HepG2 (cell line): ENCODE measurements at regions not wholly inside any gene's neighbourhood (a gene's known extent, or its start where the extent isn't known, plus 50 kb on each side); places are given as distances from the start of the nearest gene placed in this dataset.
A peak's percentile ranks its signal among the peaks of the same experiment; 100 is the strongest.

ENCODE experiments used
- ATAC-seq: fragments of 200-7000 bp; cut with Tn5 transposase; 3 replicates; pipeline ENCODE4 v1.9.1; 2020; ENCODE audit warnings: mild to moderate bottlenecking, moderate library complexity
- BruUV-seq: library from RNA; stranded (reverse); fragments of 400-500 nt; replicated peaks from 2 replicates; lab custom pipeline; 2021; lab: Mats Ljungman, UMichigan
- CTCF ChIA-PET: fragments of 300-600 bp; formaldehyde crosslinking; extraction: SDS; loops from one replicate; lab custom pipeline; 2021; ENCODE audit warnings: low total read pairs, inconsistent platforms, low intra/inter-chr PET ratio; lab: Yijun Ruan, JAX
- POLR2A ChIA-PET: fragments of 350-600 bp; sonication (Branson Sonifier 250); formaldehyde crosslinking; loops from one replicate; lab custom pipeline; 2020; ENCODE audit warnings: antibody characterized with exemption, inconsistent platforms; lab: Yijun Ruan, JAX
- DNase-seq: peaks from one replicate; pipeline ENCODE4 v3.0.0-alpha.2; 2015; ENCODE audit warnings: low spot score
- FAIRE-seq: peaks from 3 replicates; lab custom pipeline; 2011; peaks lifted over from hg19 to GRCh38; lab: Jason Lieb, UNC
- H2AFZ ChIP-seq: one replicate; pipeline ENCODE4 v1.6.1; 2011; ENCODE audit warnings: low read length, inconsistent platforms
- H3K27ac ChIP-seq: fragments of 300-600 bp; 3 replicates; pipeline ENCODE4 v1.8.0; 2011; ENCODE audit warnings: mixed run types, mild to moderate bottlenecking, mixed read lengths, low read length, inconsistent platforms; ENCODE audit not compliant: insufficient read depth; ENCODE audit errors: extremely low read length
- H3K27me3 ChIP-seq, 2 experiments: fragments of 200-600 bp in 1 of 2; 2 replicates in 1 of 2; 3 replicates in 1 of 2; pipeline versions ENCODE4 v1.6.0 to v1.8.0; 2011; ENCODE audit warnings: low read length in 2 of 2, mild to moderate bottlenecking in 2 of 2, moderate library complexity in 2 of 2, inconsistent platforms in 1 of 2; ENCODE audit not compliant: insufficient read depth in 2 of 2, control insufficient read depth in 1 of 2
- H3K36me3 ChIP-seq, 2 experiments: fragments of 200-600 bp in 1 of 2; replicated peaks in 1 of 2; 2 replicates in 1 of 2; 3 replicates in 1 of 2; pipeline versions ENCODE4 v1.5.1 to v1.8.0; 2011; ENCODE audit warnings: low read length in 2 of 2, inconsistent platforms in 1 of 2; ENCODE audit not compliant: insufficient read depth in 2 of 2, control insufficient read depth in 1 of 2
- H3K4me1 ChIP-seq: 2 replicates; pipeline ENCODE4 v1.5.1; 2012; ENCODE audit warnings: low read length, inconsistent platforms; ENCODE audit not compliant: insufficient read depth
- H3K4me2 ChIP-seq: 2 replicates; pipeline ENCODE4 v1.6.0; 2011; ENCODE audit warnings: low read depth, low read length, inconsistent platforms
- H3K4me3 ChIP-seq, 3 experiments: fragments of 200-600 bp in 1 of 3; sonication (generic), shearing (Covaris generic) in 1 of 3; replicated peaks in 1 of 3; 2 replicates each; pipeline ENCODE4 v1.5.1; 2011 to 2016; ENCODE audit warnings: low read length in 3 of 3, inconsistent platforms in 2 of 3, low read depth in 2 of 3, mild to moderate bottlenecking in 2 of 3, control low read depth in 1 of 3, mixed read lengths in 1 of 3; ENCODE audit not compliant: insufficient read depth in 1 of 3
- H3K79me2 ChIP-seq: one replicate; pipeline ENCODE4 v1.6.1; 2011; ENCODE audit warnings: low read length, inconsistent platforms; ENCODE audit not compliant: insufficient read depth
- H3K9ac ChIP-seq: 2 replicates; pipeline ENCODE4 v1.6.0; 2011; ENCODE audit warnings: mild to moderate bottlenecking, low read depth, low read length, inconsistent platforms; ENCODE audit not compliant: insufficient read depth
- H3K9me3 ChIP-seq: 2 replicates; pipeline ENCODE4 v1.5.1; 2012; ENCODE audit warnings: mild to moderate bottlenecking, low read length
- H4K20me1 ChIP-seq: 2 replicates; pipeline ENCODE4 v1.6.0; 2011; ENCODE audit warnings: inconsistent platforms, mild to moderate bottlenecking, low read length, moderate library complexity; ENCODE audit not compliant: insufficient read depth
- ASH2L ChIP-seq: fragments of 300-600, 200-600 bp; sonication (generic); IDR thresholded peaks from 2 replicates; pipeline ENCODE4 v1.7.0; 2017; ENCODE audit warnings: low read depth, mild to moderate bottlenecking, moderate library complexity, mixed read lengths, low read length; ENCODE audit not compliant: insufficient read length
- FOXJ3 ChIP-seq: sonication (generic); formaldehyde crosslinking; IDR thresholded peaks from 2 replicates; pipeline ENCODE4 v1.4.0; 2020; ENCODE audit warnings: missing genetic modification reagents, mild to moderate bottlenecking, borderline replicate concordance
- GFI1 ChIP-seq: sonication (generic); formaldehyde crosslinking; IDR thresholded peaks from 2 replicates; pipeline ENCODE4 v1.5.0; 2020; ENCODE audit warnings: missing genetic modification reagents, mild to moderate bottlenecking, borderline replicate concordance
- KMT2A ChIP-seq: sonication (generic); formaldehyde crosslinking; IDR thresholded peaks from 2 replicates; pipeline ENCODE4 v1.4.0; 2020; ENCODE audit warnings: missing genetic modification reagents
- MIER2 ChIP-seq: IDR thresholded peaks from 2 replicates; pipeline ENCODE4 v1.6.1; 2016; ENCODE audit warnings: missing biosample characterization, missing genetic modification reagents
- MYPOP ChIP-seq: sonication (generic); formaldehyde crosslinking; IDR thresholded peaks from 2 replicates; pipeline ENCODE4 v1.8.1; 2023; ENCODE audit warnings: mild to moderate bottlenecking, moderate library complexity, missing genetic modification reagents
- SOX6 ChIP-seq, 2 experiments: fragments of 450-650 bp in 1 of 2; sonication (generic) in 1 of 2; formaldehyde crosslinking in 1 of 2; IDR thresholded peaks; 2 replicates each; pipeline versions ENCODE4 v1.4.0 to v1.6.1; 2017 to 2020; ENCODE audit warnings: antibody characterized with exemption in 1 of 2, mild to moderate bottlenecking in 1 of 2, missing genetic modification reagents in 1 of 2
- SRSF1 ChIP-seq: fragments of 200-400 bp; formaldehyde crosslinking; optimal IDR thresholded peaks from 2 replicates; pipeline ENCODE3; 2017; ENCODE audit warnings: mild to moderate bottlenecking, low read depth, low read length, moderate library complexity
- ZBTB38 ChIP-seq: sonication (generic); formaldehyde crosslinking; IDR thresholded peaks from 2 replicates; pipeline ENCODE4 v1.5.1; 2020; ENCODE audit warnings: mild to moderate bottlenecking, missing genetic modification reagents
- ZGPAT ChIP-seq: IDR thresholded peaks from 2 replicates; pipeline ENCODE4 v1.6.1; 2016; ENCODE audit warnings: mild to moderate bottlenecking
- ZNF232 ChIP-seq: sonication (generic); formaldehyde crosslinking; IDR thresholded peaks from 2 replicates; pipeline ENCODE4 v1.4.0; 2020; ENCODE audit warnings: missing genetic modification reagents, borderline replicate concordance
- ZNF263 ChIP-seq: sonication (generic); formaldehyde crosslinking; IDR thresholded peaks from 2 replicates; pipeline ENCODE4 v1.4.0; 2020; ENCODE audit warnings: missing genetic modification reagents
- ZNF574 ChIP-seq: sonication (generic); formaldehyde crosslinking; IDR thresholded peaks from 2 replicates; pipeline ENCODE4 v1.4.0; 2020; ENCODE audit warnings: missing genetic modification reagents
- ZNF605 ChIP-seq: sonication (generic); formaldehyde crosslinking; IDR thresholded peaks from 2 replicates; pipeline ENCODE4 v1.8.0; 2022; ENCODE audit warnings: mild to moderate bottlenecking, missing genetic modification reagents
- WGBS: methylation state at CpG from one replicate; pipeline ENCODE4 v1.1.6; 2017; ENCODE audit warnings: low lambda C conversion rate; 5-methylcytosine and 5-hydroxymethylcytosine counted together
- in situ Hi-C: cut with HindIII; loops from 2 replicates; pipeline ENCODE4 v1.10.0; 2017; ENCODE audit warnings: low pct_unique_long_range_greater_than_20kb; ENCODE audit not compliant: extremely low pct_ligation_motif_present
- intact Hi-C: fragments of 100-400 bp; cut with micrococcal nuclease; formaldehyde crosslinking; loops from one replicate; pipeline ENCODE4 v1.10.0; 2022; ENCODE audit not compliant: unreplicated experiment
- TF ChIP-seq, protein P1 (sequence below), 2 experiments: sonication (generic) in 1 of 2; formaldehyde crosslinking in 1 of 2; IDR thresholded peaks; 2 replicates each; pipeline versions ENCODE4 v1.4.0 to v1.6.1; 2018 to 2020; ENCODE audit warnings: missing genetic modification reagents in 2 of 2, borderline replicate concordance in 1 of 2, low read depth in 1 of 2, mild to moderate bottlenecking in 1 of 2, missing biosample characterization in 1 of 2

GRCh38 chr6:28758046-28758817 lies 165.6 kb downstream of the TRIM27 start:
- no peaks in the 10 kb centered on the region; a peak in 2 of 5 replicates for H3K27me3 ChIP-seq
- ChIA-PET POLR2A (interaction anchor here (0.6 to 2.2 kb wide), 8 partner anchors 11 to 986 kb away, joined by 3 to 7 read pairs (median 4); partner anchors contain the start of gene TRIM27), CTCF (no interaction called here)
- 4% methylated on average over 19 of the region's 19 CpGs for WGBS
- H2AFZ ChIP-seq, result peak overlapping the region; percentile 93
- H3K4me3 ChIP-seq, result peak overlapping the region; percentile 49 to 71 (median 62)
- no peaks in the 10 kb centered on the region for H3K79me2 ChIP-seq
- FAIRE-seq, result peak; percentile 68
- peak; percentile 77 for ATAC-seq
- H3K4me1 ChIP-seq, result peaks cover 27% of the 10 kb centered on the region
- in situ Hi-C loops, result no loop called here
- DNase-seq, result peak; percentile 80
- H3K4me2 ChIP-seq, result peak overlapping the region; percentile 91
- 0 out of 2 replicates have a peak overlapping the region, but pooled peaks have one; percentile 37 for H3K9ac ChIP-seq
- H4K20me1 ChIP-seq, result no peaks in the 10 kb centered on the region
- intact Hi-C loops, result no loop called here
- BruUV-seq, result no TSS peak
- no peaks in the 10 kb centered on the region for H3K9me3 ChIP-seq
- H3K36me3 ChIP-seq, result no peaks in the 10 kb centered on the region
- no peak overlapping the region for H3K27ac ChIP-seq
- peak; percentile 50; the same call in 1 of the 2 replicates for TF ChIP-seq MYPOP (CRISPR knock-in tag)
- TF ChIP-seq SRSF1, result no peak
- peak; percentile 45 for TF ChIP-seq ASH2L
- TF ChIP-seq FOXJ3, result peak; percentile 39; the same call in 1 of the 2 replicates
- TF ChIP-seq ZNF232, result 0 out of 2 replicates have a peak, but pooled peaks have one; percentile 12
- 0 out of 2 replicates have a peak, but pooled peaks have one; percentile 13 for TF ChIP-seq MIER2 (CRISPR knock-in tag)
- peak; percentile 63; the same call in 1 of the 2 replicates for TF ChIP-seq ZGPAT
- peak; percentile 9; the same call in 1 of the 2 replicates for TF ChIP-seq ZBTB38 (CRISPR knock-in tag)
- no peak for TF ChIP-seq SOX6 (IDR thresholded peaks at IDR 0.05)
- TF ChIP-seq SOX6 (CRISPR knock-in tag; IDR thresholded peaks at IDR 0.05), result no peak
- 0 out of 2 replicates have a peak, but pooled peaks have one; percentile 7 for TF ChIP-seq ZNF263 (CRISPR knock-in tag)
- TF ChIP-seq KMT2A (CRISPR knock-in tag), result 0 out of 2 replicates have a peak, but pooled peaks have one; percentile 40
- TF ChIP-seq ZNF605, result peak; percentile 39; the same call in 1 of the 2 replicates
- peak; percentile 26; the same call in 1 of the 2 replicates for TF ChIP-seq ZNF574
- TF ChIP-seq, protein P1, sequence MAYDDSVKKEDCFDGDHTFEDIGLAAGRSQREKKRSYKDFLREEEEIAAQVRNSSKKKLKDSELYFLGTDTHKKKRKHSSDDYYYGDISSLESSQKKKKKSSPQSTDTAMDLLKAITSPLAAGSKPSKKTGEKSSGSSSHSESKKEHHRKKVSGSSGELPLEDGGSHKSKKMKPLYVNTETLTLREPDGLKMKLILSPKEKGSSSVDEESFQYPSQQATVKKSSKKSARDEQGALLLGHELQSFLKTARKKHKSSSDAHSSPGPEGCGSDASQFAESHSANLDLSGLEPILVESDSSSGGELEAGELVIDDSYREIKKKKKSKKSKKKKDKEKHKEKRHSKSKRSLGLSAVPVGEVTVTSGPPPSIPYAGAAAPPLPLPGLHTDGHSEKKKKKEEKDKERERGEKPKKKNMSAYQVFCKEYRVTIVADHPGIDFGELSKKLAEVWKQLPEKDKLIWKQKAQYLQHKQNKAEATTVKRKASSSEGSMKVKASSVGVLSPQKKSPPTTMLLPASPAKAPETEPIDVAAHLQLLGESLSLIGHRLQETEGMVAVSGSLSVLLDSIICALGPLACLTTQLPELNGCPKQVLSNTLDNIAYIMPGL (CRISPR knock-in tag; IDR thresholded peaks at IDR 0.05; ENCODE audit: borderline replicate concordance in 1 of 2, low read depth in 1 of 2), result peak; percentile 88 to 97
- peak; percentile 54; the same call in 1 of the 2 replicates for TF ChIP-seq GFI1
